ENCODE measurements at regions not wholly inside any gene's neighbourhood (a gene's known extent, or its start where the extent isn't known, plus 50 kb on each side); places are given as distances from the start of the nearest gene placed in this dataset.

- TF ChIP-seq, protein P1, sequence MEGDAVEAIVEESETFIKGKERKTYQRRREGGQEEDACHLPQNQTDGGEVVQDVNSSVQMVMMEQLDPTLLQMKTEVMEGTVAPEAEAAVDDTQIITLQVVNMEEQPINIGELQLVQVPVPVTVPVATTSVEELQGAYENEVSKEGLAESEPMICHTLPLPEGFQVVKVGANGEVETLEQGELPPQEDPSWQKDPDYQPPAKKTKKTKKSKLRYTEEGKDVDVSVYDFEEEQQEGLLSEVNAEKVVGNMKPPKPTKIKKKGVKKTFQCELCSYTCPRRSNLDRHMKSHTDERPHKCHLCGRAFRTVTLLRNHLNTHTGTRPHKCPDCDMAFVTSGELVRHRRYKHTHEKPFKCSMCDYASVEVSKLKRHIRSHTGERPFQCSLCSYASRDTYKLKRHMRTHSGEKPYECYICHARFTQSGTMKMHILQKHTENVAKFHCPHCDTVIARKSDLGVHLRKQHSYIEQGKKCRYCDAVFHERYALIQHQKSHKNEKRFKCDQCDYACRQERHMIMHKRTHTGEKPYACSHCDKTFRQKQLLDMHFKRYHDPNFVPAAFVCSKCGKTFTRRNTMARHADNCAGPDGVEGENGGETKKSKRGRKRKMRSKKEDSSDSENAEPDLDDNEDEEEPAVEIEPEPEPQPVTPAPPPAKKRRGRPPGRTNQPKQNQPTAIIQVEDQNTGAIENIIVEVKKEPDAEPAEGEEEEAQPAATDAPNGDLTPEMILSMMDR (IDR thresholded peaks at IDR 0.05; ENCODE audit: insufficient read depth, low read length): no peak
- TF ChIP-seq POLR2AphosphoS5 (IDR thresholded peaks at IDR 0.05; ENCODE audit: low read depth) (no peak), REST (IDR thresholded peaks at IDR 0.05; ENCODE audit: insufficient replicate concordance, low read depth) (no peak), GABPA (IDR thresholded peaks at IDR 0.05; ENCODE audit: low read depth) (no peak)
Observed at GRCh38 chr5:89595056-89595455, 712.1 kb upstream of the MEF2C start.
